NCI-H2227 (cell line): ENCODE measurements at regions not wholly inside any gene's neighbourhood (a gene's known extent, or its start where the extent isn't known, plus 50 kb on each side); places are given as distances from the start of the nearest gene placed in this dataset.

ENCODE experiments used
- DNase-seq: peaks from one replicate; lab custom pipeline; 2025; ENCODE audit not compliant: unreplicated experiment; lab: John Stamatoyannopoulos, UW

GRCh38 chr4:53818104-53818503 lies 226.8 kb upstream of the LNX1 start:
- DNase-seq, result no peak

DNA sequence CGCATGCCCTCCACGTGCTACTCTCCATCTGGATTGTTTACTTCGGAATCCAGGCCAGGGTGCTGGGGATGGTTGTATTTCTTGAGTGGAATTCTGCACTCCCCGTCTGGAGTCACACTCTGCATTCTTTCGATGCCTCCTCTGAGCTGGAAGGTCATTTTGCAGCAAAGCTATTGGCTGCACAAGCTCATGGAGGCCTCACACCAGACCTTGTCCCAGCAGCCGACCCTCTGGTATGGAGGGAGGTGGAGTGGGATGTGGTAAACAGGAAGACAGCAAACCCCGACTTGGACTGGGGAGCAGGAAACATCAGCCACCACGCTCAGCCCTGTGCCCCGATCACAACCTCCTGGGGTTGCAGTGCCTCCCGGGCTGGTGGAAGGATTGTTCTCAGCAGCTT lies 225.3 kb upstream of the LNX1 start:
- DNase-seq, result no peak

GRCh38 chr4:53815281-53815680 lies 224.0 kb upstream of the LNX1 start:
- DNase-seq, result no peak

DNA sequence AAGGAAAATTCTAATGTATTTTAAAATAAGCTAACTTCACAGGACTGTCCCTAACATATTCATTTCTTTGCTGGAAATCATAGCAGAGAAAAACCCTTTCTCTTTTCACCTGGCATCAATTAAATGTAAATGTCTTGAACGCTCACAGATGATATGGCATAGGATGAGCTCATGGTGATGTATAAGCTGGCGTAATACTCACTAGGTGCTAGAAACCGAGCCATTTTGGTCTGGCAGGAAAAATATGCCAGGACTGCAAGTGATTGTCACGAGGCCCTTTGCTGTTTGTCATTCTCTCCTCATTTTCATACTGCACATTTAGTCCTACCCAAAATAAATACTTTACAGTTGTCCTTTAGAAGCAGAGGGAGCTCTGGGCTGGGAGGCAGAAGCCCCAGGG lies 222.7 kb upstream of the LNX1 start:
- no peak for DNase-seq

DNA sequence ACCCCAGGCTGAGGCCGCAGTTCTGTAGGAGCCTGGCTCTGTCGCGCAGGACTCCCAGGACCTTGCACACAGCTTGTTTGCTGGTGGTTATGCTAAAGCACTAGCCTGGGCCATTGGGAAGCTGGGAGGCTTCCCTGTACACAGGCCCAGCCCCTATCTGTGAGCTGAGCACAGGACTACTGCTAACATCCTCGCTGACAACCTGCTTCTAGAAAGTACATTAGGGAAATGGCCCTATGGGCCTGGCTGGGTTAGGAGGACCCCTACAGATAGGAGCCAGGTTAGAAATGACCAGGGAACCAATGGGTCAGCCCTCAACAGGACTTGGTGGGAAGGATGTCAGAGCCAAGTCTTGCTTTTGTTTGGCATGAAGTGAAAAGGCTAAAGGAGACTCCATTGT lies 219.4 kb upstream of the LNX1 start:
- DNase-seq, result no peak

- DNase-seq, result no peak
These were observed 218.5 kb upstream of the LNX1 start for GRCh38 chr4:53809816-53810215.

DNA sequence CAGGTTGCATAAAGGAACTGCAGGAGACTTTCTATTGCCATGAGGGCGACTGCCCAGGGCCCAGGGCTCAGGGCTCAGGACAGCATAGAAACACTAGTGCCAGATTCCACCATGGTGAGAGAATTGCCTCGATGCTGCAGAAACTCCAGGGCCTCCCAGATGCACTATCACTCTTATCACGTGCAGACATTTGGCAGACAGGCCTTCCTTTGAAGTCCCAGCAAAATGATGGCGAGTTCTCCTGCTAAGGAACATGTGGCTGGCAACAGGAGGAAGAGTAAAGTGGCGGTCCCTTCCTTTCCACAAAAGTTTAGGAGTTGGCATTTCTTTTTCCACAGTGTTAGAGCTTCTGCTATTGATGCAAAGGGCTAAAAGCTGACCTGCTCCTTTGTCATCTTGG lies 214.0 kb upstream of the LNX1 start:
- DNase-seq, result no peak

DNA sequence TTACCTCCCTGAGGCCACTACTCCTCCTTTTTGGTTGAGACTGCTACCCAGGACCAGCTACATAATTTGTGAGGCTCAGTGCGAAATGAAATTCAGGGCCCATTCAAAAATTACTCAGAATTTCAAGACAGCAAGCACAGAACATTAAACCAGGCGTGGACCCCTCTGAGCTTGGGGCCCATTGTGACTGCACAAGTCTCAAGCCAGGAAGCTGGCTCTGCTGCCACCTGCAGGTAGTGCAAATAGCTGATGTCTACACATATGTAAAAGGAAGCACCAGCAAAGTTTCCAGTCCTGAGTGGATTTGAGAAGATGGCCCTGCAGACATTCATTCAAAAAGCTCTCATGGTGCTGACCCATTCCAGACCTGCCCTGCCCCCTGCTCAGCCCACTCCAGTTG lies 213.4 kb upstream of the LNX1 start:
- no peak for DNase-seq

DNA sequence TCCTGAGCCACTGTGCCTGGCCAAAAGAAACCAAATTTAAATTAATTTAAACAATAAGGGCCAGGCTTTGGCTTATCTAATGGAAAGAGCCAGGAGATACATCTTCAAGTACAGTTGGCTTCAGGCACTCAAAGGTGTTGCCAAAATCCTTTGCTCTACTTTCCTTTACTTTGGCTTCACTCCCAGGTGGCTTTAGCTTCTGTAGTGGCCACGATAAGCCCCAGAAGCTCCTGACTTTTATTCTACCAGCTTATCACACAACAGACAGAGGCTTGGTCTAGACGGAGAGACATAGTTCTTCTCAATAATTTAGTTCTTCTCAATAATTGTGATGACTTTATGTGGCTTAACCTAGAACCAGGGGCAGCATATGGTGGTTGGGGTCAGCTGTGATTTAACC lies 211.2 kb upstream of the LNX1 start:
- DNase-seq, result no peak

GRCh38 chr4:53801373-53801772 lies 210.1 kb upstream of the LNX1 start:
- no peak for DNase-seq

DNA sequence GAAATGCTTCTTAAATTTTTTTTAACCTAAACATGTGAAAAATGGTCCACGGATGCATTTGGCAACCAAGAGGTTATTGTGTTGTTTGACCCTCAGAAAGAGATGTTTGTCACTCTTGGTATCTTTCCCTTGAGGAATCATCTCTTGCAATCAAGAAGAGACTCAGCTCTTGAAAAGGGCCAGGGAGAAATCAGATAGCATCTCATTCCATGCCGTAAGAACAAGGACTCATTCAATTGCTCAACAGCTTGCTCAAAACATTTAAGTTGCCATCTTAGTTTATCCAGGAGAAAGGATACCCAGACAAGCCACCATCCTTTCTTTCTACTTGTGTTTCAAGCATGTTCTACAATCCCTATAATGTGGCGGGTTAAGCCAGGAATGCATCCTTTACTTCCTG lies 209.5 kb upstream of the LNX1 start:
- no peak for DNase-seq

DNA sequence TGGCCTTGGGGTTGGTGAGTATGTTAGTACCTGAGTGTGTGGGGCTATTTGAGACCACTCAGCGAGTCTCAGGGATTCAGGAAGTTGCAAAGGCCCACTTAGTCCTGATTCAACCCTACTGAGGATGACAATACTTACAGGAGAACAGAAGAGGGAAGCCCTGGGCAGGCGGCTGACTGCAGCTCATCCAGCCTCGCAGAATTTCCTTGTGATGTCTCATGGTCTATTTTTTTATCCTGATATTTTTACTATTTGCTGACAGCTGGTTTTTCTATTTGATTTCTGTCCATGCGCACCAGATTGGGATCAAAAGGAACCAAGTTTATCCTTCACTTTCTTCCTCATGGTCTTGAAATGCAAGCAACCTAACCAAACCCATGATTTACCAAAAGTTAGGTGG lies 201.8 kb upstream of the LNX1 start:
- no peak for DNase-seq

DNA sequence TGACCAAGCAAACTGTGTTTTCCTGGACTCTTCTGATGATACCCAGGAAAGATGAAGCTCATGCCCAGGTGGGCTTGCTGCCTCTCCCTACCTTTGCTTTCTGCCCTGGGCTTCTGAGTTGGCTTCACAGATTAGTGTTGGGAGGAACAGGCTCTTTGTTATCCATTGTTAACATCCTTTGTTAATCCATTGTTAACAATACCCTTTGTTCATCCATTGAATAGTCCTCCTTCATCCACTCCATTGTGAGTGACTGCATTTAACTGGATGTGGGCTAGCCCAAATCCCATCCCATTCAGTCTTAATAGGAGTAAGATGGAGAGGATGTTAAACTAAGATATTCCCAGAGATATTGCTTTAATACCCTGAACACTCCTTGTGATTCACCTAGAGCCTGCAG lies 199.0 kb upstream of the LNX1 start:
- DNase-seq, result no peak

- DNase-seq, result no peak
These were observed 197.3 kb upstream of the LNX1 start for GRCh38 chr4:53788621-53789020.

DNA sequence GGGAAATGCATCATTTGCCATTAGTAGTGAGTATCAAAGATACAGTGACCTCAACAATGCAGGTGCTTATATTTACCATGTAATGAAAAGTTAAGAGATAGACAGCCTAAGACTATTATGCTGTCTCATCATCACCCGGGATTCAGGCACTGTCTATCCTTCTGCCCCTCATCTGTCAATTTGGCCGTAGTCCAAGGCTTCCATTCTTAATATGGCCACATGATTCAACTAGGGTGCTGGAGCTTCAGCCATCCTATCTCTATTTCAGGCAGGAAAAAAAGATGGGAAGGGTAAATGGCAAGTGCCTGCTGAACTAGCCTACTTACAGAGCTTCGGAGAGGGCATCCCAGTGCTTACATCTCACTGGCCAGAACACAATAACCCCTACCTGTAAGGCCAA lies 196.7 kb upstream of the LNX1 start:
- no peak for DNase-seq

GRCh38 chr4:53786632-53787031 lies 195.3 kb upstream of the LNX1 start:
- no peak for DNase-seq

GRCh38 chr4:53785996-53786395 lies 194.7 kb upstream of the LNX1 start:
- DNase-seq, result no peak

GRCh38 chr4:53784112-53784511 lies 192.8 kb upstream of the LNX1 start:
- DNase-seq, result no peak

GRCh38 chr4:53783208-53783859 lies 192.0 kb upstream of the LNX1 start:
- DNase-seq, result no peak

- DNase-seq, result no peak
These were observed 191.2 kb upstream of the LNX1 start for GRCh38 chr4:53782458-53782845.

DNA sequence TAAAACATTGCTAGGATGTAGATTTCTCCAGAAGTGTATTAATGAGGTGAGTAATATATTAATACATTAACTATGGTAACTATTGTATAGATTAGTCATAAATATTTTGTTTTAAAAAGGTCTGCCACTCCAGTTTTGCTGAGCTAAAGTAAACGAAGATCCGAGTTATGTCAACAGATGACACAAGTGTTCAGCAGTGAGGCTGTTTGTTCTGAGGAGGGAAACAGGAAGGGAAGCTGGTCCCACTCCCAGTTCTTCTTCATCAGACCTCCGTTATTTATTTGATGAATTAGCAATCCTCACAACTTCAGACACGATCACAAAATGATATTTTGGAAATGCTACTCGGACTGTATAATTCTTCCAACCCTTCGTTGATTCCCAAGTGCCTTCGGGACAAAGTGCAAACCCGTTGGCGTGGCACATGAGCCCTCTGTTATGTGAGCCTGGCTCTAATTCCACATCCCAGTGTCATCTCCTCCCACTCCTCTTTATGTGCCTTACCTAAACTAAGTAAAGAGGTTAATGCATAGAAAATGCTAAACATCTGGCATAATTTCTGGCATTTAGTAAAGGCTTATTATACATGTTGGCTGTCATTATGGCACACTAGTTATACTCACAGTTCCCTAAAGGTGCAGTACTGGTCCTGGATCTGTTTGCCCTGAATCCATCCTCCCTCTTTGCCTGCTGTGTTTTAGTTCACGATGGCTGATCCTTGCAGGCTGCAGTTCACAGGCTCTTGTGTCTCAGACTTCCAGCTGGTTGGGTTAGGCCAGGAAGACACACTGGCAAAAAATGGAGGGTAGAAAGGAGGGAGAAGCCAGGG lies 190.6 kb upstream of the LNX1 start:
- DNase-seq, result no peak

GRCh38 chr4:53780736-53781400 lies 189.6 kb upstream of the LNX1 start:
- no peak for DNase-seq
